Fibroblast of skin of scalp (primary cell): ENCODE measurements at regions not wholly inside any gene's neighbourhood (a gene's known extent, or its start where the extent isn't known, plus 50 kb on each side); places are given as distances from the start of the nearest gene placed in this dataset.
"Not testable (repeated sequence)": the region's sequence is repeated elsewhere in the genome, so short reads cannot be mapped to it uniquely, and the experiment has no call there.

ENCODE experiments used
- DNase-seq: peaks from one replicate; pipeline ENCODE4 v3.0.0-alpha.2; 2013

DNA sequence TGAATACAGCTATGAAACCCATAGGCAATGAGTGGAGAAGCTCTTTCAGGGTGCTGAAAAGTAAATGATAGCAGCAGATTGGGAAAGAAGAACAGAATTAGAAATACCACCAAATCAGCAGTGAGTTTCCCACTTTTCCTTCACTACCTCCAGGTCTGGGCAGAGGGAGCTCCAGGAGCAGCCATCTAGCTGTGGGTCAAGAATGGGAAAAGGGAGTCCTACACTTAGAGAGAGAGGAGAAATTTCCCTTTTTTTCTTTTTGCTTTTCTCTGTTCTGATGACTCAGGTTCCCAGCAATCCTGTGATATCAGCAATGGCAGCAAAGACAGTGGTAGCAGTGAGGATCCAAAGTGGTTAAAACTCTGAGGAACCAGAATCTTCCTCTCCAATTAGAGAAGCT, 263.9 kb downstream of the NXPE2 start:
- no peak for DNase-seq

DNA sequence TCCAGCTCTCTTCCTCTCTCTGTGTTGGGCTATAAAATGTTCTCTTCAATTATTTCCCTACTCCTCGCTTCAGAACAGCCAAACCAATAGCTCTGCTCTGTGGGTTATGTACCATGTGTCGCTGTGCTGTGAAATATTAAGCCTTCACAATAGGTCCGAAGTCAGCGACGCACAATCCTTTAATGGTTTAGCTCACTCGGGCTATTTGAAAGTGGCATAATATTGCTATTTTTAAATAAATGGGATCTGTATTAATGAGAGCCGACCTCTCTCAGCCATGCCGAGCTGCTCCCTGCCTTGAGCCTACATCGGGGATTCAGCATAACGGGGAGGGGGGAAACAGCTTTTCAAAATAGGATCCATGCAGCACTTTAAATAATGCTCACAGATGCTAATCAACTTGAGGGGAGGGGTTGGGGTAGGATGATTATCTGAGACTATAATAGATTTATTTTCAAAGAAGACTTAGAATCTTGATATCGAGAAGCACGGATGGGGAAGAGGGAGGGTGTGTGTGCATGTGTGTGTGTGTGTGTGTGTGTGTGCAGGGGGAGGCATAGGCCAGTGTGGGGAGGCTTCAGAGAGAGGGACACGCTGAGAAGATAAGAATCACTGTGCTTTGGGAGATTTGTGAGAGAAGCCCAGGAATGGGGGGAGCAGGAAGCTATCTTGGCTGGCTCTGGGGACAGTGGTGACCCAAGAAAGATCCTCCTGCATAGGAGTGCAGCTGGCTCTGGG, 271.5 kb downstream of the NXPE2 start:
- no peak for DNase-seq

DNA sequence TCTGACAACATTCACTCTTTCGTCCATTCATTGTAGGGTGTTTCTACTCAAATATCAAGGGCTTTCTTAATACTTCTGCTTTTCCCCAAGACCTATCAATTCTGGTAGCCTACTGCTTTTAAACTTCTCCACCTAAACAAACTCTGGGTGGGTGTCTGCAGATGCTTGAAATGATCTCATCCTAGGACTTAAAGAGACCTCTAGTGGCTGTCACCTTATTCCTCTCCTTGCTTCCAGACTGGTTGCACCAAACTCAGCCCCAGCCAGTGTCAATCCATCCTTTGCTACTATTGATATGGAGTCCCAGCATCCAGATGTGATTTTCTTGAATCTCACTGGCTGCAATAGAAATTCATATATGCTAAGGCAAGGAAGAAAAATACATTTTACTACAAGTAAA, 274.7 kb downstream of the NXPE2 start:
- no peak for DNase-seq

DNA sequence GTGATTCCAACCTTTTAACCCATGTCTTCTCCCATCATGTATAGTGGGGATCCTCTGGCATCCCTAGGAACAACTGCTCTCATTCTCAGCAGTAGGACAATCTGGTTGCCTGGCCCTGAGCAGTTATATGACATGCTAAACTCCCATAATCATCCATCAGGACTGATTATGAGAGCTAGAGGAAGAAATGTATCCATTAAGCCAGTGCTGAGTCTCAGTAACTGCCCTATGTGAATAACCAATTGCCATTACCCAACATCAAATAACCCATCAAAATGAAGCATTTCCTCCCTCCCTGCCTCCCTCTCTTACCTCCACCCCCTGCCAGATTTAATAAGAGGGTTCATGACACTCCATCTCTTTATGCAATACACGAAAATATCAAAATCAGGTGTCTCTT, 277.6 kb downstream of the NXPE2 start:
- no peak for DNase-seq

DNA sequence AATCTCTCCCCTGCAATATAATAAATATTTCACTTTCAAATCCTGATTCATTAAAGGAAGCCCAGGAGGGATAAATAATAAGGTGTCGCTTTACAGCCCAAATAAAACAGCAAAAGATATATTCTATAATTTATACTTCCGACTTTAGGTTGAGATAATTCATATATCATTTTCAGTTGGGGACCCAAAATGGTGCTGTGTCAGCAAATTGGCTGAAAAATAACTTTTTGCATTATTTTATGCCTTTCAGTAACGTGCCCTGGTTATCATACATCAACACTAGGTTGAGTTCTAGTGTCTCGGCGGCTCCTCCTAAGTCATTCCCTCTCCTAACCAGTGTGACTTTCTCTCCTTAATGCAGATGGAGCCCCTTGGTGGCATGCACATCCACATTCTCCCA, 278.2 kb downstream of the NXPE2 start:
- DNase-seq: no peak

DNA sequence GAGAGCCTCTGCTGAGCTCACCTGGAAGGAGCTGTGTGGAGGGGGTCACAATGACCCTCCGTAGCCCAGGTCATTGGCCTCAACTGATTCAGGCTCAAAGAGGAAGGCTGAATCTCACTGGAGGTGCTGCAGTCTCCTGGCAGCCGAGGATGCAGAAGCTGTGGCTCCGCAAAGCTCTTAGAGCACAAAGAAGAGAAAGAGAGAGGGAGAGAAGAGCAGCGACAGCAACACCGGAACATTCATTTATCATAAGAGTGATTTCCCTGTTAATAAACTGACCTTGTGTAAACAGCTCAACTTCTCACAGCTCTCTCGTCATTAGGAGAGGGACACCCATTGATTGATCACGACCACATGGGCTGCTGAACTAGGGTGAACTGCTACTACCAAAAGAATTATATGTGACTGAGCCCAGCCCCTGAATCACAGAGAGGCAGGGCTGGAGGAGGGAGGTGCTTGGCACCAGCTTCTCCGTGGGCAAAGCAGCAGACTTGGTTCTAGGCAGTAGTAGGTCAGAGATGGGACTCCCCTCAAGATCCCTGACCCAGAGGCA, 281.7 kb downstream of the NXPE2 start:
- DNase-seq: no peak

DNA sequence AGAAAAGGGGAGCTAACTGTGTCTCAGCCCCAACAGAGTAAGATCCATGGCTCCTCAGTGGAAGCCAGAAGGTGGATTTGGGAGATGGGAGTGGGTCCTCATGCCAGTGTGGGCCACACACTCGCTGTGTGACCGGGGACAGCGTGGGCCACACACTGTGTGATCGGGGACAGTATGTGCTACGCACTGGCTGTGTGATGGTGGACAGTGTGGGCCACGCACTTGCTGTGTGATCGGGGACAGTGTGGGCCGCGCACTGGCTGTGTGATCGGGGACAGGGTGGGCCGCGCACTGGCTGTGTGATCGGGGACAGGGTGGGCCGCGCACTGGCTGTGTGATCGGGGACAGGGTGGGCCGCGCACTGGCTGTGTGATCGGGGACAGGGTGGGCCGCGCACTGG, 282.5 kb downstream of the NXPE2 start:
- not testable (repeated sequence) for DNase-seq

DNA sequence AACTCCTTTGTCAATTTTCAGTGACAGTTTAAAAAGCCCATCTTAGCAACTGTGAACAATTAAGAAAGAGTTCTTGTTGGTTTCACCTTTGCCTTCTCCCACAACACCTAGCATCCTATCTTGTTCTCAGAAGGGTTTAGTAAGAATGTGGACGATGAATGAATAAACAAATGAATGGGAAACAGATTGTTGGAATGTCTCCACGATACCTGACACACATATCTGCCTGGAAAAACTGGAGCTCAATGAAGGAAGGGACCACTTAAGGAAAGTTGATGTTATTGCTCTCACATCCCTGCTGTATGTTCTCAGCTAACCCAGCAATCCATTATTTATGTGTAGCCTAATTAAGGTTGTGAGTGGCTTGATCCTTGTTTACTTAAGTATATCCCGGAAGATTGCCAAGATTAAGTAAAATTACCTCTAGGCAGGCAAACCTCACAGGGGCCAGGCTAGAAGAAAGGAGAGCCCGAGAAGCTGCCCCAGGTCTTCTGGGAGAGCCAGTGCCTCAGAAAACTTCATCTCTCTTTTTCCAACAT, 286.4 kb downstream of the NXPE2 start:
- no peak for DNase-seq

DNA sequence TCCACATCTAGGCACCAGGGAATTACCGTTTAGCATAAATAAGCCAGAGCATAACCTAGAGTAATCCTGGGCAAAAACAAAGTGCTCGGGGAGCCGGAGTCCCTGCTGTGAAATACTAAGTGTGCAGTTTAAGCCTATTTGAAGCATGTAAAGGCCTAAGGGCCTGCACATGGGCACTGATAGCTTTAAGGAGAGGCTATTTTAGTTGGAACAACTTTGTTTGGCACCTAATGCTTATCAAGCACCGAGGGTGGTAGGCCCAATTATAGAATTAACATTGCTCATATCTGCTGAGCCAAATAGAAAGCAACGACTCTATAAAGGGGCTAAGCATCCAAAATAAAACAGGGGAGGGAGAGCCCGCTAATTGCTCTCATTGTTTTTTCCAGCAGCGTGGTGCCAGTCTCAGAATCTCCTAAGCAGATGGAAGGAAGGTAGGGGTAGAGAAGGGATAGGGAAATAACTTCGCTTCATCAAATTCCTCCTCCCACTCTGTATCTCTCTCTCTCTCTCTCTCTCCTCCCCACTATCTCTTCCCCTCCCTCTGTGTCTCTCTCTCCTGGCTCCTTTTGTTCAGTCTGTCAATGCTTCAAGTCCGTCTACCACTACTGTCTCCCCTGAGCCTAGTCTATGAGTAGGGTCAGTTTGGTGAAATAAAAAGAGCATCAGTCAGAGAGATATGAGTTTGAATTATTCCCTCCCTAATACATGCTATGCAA, 292.8 kb downstream of the NXPE2 start:
- no peak for DNase-seq

DNA sequence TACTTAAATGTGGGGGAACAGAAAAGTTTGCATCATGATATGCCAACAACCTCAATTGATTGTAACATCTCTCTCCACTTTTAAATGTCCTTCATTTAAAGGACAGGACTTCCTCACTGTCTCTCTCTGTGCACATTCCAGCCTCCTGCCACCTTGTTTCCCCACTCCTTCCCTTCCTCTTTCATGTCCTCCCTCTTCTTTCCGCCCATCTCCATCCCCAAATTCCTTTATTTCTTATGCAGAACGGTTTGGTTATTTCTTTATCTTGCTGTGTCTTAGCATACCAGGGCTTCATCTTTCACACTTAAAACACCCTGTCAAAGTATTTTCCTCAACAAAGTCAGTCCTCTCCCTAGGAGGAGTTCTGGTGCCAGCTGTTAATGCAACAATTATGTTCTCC, 293.8 kb downstream of the NXPE2 start:
- no peak for DNase-seq

DNA sequence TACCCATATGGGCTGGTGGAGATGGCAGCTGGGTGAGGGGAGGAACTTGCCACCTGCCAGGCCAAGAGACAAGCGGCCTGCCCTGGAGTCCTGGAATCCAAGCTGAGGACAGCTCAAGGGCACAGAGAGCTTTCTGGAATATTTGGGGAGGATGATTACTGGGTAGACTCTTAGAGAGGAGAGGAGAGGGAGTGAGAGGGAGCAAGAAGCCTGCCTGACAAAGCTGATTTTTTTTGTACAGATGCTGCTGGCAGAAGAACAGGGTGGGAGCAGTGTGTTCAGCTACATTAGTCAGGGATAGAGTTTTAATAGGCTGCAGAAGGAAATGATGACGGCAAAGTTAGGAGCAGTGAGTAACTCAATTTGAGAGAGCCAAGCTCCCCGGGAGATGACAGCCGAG, 299.3 kb downstream of the NXPE2 start:
- DNase-seq: no peak

DNA sequence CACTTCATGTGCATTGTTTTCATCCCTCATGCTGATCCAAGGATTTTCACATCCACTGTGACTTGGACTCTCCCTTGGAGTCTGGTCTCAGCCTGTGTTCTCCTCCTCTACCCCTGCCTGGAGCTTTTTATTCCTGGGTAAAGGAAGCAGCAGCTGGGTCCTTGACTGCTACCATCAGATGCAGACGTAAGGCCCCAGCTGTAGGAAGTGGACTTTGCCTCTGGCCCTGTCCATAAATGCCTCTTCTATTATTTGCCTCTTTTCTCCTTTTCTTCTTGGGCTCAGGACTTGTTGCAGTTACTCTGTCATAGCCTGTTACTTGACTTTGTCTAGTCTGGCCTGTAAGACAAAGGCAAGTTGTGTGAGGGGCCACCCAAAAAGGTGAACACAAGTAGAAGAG, 303.8 kb downstream of the NXPE2 start:
- no peak for DNase-seq

DNA sequence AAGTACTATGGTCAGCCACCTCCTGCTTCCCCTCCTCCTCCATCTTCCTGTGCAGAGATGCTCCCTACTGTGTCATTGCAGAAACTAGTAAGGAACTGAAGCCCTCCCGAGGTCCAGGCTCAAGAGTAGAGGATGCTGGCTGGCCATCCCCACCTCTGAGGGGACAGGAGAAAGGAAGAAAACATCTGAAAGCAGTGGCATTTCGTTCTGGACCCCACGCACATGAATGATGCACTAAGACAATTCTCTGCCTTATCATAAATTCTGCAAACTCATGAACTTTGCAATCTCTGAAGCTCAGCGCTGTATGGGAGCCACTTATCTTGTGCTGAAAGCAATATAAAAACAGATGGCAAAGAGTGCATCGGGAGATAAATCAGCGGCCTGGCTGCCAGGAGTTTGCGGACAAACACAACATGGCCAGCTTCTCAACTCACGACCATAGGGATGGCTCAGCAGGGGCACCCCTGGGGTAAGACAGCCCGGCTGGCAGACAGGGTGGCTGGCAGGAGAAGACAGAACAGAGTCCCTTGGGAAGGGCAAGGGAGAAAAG, 306.4 kb downstream of the NXPE2 start:
- DNase-seq: no peak

DNA sequence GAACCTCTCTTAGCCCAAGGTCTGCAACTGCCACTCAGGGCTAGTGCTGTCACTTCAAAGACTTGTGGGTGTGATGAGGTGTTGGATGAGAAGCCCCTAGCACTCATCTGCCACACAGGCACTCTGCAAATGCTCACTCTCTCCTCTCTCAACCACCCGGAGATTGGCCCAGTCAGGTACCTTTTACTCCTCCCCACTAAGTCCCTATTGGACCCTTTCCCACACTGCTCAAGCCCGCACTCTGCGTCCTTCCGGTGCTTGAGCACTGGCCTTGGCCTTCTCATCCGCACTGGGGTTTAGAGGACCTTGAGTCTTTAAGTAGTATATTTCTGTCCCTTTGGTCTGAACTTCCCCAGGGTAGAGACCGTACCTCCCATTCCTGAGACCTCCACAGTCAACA, 308.0 kb downstream of the NXPE2 start:
- DNase-seq: no peak

DNA sequence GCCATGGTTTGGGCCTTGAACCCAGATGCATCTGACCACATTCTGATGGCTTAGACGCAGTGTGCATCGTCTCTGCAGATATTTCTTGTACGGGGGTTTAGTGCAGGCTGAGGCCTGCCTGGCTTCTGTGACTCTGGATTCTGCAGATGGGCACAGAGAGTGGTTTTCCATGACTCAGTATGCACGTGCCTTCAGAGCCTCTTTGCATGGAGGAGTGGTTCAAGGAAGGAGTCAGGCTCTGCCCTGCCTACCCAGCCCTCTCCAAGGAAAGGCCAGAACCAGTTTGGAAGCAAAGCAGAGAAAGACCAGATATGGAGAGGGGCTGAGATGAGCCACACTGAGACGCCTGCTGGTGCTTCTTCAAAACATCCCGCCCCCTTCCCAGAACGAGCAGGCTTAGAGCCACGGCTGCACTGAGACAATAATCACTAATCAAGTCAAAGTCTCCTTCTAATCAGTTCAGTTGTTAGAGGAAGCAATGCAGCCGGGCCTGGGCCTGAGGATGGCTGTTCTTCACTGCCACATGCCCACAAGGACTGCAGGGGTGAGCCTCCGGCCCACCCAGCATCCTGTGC, 308.9 kb downstream of the NXPE2 start:
- DNase-seq: no peak

DNA sequence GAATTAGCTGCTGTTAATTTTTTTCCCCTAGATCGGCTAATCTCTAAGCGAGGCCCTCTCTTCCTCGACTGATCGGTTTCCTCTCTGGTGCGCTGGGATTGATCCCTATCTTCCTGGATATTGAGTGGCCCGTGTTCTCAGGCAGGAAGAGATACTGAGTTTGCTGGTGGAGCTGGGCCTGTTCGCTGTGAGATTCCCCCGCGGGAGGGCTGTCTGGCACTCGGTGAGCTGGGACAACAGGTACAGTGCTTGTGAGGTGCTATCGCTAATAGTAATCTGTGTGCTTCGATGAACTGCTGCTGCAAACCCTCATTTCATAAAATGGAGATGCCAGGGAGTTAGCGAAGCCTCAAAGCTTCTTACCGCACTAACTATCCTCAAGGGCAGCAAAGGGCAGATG, 310.3 kb downstream of the NXPE2 start:
- DNase-seq: no peak

DNA sequence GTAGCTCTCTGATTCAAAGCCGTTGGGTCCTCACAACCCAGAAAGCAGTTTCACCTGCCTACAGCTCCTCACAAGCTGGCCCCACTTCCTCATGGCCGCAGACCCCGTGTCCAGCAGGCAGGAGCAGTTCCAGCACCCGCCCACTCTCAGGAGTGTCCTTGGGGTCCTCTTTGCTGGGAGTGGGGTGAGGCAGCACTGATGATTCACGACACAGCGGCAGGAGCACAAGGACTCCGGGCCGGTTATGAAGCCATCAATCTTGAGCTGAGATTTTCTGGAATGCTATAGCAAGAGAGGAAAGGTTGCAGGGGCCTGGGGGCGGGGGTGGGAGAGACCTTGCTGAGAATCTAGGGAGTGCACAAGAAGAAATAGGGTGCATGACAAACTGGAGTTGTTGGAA, 311.2 kb downstream of the NXPE2 start:
- no peak for DNase-seq

DNA sequence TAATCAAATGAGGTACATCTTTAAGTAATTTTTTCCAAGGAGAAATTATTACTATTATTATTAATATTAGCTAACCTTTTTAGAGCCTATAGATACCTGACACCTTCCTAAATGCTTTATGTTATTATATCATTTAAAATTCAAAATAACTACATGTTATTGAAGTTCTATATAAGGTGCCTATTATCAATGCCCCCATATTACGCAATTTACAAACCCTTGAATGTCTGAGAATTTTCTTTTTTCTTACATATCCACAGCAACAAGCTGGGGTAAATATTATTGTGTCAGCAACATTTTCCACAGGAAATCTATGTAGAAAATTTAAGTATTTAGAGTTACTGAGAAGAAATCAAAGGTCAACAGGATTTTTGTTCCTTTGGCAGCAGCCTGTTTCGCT, 327.3 kb downstream of the NXPE2 start:
- DNase-seq: no peak

DNA sequence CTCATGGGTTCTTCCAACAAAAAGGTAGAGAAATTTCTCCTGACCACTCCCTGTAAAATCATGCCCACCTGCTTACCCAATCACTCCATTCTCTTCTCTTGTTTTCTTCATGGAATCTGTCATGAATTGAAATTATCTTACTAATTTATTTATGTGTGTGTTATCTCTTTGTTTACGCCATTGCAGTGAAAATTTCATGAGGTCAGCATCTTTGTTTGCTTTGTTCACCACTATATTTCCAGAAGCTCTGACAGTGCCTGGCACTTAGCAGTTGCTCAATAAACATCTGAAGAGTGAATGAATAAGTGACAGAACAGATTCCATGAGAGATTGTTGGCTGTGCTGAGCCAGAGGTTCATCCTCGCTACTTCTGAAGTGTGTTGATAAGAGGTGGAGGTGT, 329.5 kb downstream of the NXPE2 start:
- DNase-seq: no peak

DNA sequence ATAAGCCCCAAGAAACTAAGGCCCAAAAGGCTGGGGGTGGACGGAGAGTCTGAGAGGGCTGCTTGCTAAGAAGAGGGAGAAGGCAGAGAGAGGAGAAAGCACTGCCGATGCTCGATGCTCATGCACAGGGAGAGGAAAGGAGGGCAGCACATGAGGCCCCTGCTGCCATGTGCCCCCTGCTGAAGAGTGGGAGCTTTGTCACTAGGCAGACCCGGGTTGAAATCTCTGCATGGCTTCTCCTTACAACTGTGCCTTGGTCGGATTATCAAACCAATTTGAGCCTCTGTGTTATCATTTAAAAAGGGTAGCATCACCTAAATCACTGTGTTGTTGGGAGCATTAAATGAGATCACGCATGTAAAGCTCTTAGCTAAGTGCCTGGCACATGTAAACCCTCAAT, 330.5 kb downstream of the NXPE2 start:
- no peak for DNase-seq

DNA sequence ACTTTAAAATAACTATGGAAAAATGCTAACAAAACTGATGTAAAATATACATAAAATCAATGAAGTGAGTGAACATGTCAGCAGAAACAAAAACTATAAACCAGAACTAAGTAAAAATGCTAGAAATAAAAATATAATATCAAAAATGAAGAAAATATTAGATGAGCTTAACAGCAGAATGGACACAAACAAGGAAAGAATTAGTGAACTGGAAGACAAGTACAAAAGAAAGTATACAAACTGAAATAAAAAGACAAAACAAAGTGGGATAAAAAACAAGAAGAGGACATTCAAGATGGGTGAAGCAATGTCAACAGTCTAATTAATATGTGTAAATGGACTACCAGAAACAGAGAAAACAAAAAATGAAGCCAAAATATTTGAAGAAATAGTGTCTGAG, 339.2 kb downstream of the NXPE2 start:
- DNase-seq: no peak

DNA sequence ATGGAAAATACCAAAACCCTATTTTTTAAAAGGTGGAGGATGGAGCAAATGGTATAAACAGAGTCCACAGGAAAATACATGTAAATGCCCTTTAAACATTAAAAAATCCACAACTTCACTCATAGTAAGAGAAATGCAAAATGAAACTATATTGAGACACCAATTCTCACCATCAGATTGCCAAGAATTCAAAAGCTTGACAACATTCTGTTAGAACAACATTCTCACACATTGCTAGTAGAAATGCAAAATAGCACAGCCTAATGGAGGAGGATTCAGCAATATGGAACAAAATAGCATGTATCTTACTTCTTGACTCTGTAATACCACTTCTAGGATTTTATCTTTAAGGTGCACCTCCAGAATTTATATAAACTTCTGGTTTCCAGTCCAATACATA, 351.8 kb downstream of the NXPE2 start:
- DNase-seq: no peak
